ENCODE measurements at regions not wholly inside any gene's neighbourhood (a gene's known extent, or its start where the extent isn't known, plus 50 kb on each side); places are given as distances from the start of the nearest gene placed in this dataset.
A peak's percentile ranks its signal among the peaks of the same experiment; 100 is the strongest.

DNA sequence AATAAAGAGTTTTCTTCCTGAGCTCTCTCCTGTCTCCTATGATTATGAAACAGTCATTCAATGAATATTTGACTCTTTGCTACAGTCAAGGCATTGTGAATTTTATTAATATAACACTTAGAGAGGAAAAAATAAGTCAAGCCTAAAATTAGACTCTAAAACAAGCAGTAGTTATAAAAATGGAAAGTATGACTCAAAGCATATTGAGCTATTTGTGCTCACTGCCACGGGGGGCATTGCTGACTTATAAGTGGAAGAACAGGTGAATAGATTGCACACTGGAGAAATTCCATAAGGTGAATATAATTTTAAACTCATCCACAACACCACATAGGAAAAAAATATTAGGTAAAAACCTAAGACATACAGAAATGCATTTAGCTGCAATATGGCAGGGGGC is 87.7 kb upstream of the CCDC196 start:
- Histone ChIP-seq H3K4me1 (ENCODE audit: control insufficient read depth, insufficient read depth, low read length) (0 out of 2 replicates have a peak, but pooled peaks cover 5% of the 10 kb centered on the region), H2AFZ (ENCODE audit: control insufficient read depth, low read depth, low read length) (no peak overlapping the region), H3K4me3 (no peak overlapping the region), H3K9me3 (replicated peaks; ENCODE audit: control insufficient read depth, insufficient read depth, low read length) (no peaks in the 10 kb centered on the region), H3K27ac (ENCODE audit: control insufficient read depth, insufficient read depth) (no peak overlapping the region), H3K9ac (ENCODE audit: control insufficient read depth, insufficient read depth, low read length) (no peak overlapping the region), H3K27me3 (replicated peaks in 1 of 2; ENCODE audit: control insufficient read depth in 2 of 2, insufficient read depth in 2 of 2, low read length in 1 of 2) (no peaks in the 10 kb centered on the region), H3K4me2 (ENCODE audit: control insufficient read depth, insufficient read depth) (no peak overlapping the region), H3K36me3 (ENCODE audit: control insufficient read depth in 2 of 2, insufficient read depth in 2 of 2, low read length in 1 of 2) (no peaks in the 10 kb centered on the region), H4K20me1 (ENCODE audit: control insufficient read depth, insufficient read depth) (no peaks in the 10 kb centered on the region), H3K79me2 (ENCODE audit: control insufficient read depth, insufficient read depth, low read length) (no peaks in the 10 kb centered on the region)
- ChIA-PET SMC1A (ENCODE audit: uncharacterized antibody, unreplicated experiment) (interaction anchor here (0.9 kb wide), 2 partner anchors 39 to 49 kb away, joined by 3 to 4 read pairs; no protein-coding TSS in a partner anchor), RAD21 (ENCODE audit: unreplicated experiment) (interaction anchor here (0.6 to 7.7 kb wide), 2 partner anchors 39 to 109 kb away, joined by 3 to 76 read pairs; no protein-coding TSS in a partner anchor), CTCF (interaction anchor here (1.0 to 8.2 kb wide), 4 partner anchors 31 to 151 kb away, joined by 3 to 119 read pairs (median 4); no protein-coding TSS in a partner anchor), POLR2A (no interaction called here)
- intact Hi-C loops (cut with micrococcal nuclease; ENCODE audit: unreplicated experiment), result no loop called here
- FAIRE-seq, result peak; percentile 13
- no peak for DNase-seq (ENCODE audit: low read depth, low spot score)
- in situ Hi-C loops (cut with MboI), result no loop called here
- WGBS (ENCODE audit: insufficient coverage, insufficient replicate concordance, low lambda C conversion rate, missing lambda C conversion rate), result 0% methylated on average over 1 of the region's 1 CpG
- ATAC-seq, result peak; percentile 23; the same call in 1 of the 3 replicates
- no TSS peak for BruUV-seq (replicated peaks)
- no peak for TF ChIP-seq NR2F1 (conservative IDR thresholded peaks at IDR 0.05)
- TF ChIP-seq STAT1 (conservative IDR thresholded peaks at IDR 0.05), result no peak
- TF ChIP-seq, protein P1, sequence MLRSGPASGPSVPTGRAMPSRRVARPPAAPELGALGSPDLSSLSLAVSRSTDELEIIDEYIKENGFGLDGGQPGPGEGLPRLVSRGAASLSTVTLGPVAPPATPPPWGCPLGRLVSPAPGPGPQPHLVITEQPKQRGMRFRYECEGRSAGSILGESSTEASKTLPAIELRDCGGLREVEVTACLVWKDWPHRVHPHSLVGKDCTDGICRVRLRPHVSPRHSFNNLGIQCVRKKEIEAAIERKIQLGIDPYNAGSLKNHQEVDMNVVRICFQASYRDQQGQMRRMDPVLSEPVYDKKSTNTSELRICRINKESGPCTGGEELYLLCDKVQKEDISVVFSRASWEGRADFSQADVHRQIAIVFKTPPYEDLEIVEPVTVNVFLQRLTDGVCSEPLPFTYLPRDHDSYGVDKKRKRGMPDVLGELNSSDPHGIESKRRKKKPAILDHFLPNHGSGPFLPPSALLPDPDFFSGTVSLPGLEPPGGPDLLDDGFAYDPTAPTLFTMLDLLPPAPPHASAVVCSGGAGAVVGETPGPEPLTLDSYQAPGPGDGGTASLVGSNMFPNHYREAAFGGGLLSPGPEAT (IDR thresholded peaks at IDR 0.05; ENCODE audit: low read depth), result no peak
- no peak for TF ChIP-seq ZBTB11 (CRISPR knock-in tag; IDR thresholded peaks at IDR 0.05)
- TF ChIP-seq MEF2B (IDR thresholded peaks at IDR 0.05; ENCODE audit: partially characterized antibody, poor library complexity, severe bottlenecking), result peak; percentile 29
- no peak for TF ChIP-seq REST (IDR thresholded peaks at IDR 0.05; ENCODE audit: low read depth, low read length)
- no peak for TF ChIP-seq ASH2L (IDR thresholded peaks at IDR 0.05; ENCODE audit: borderline replicate concordance, low read depth)
- peak; percentile 71 for TF ChIP-seq JUNB (IDR thresholded peaks at IDR 0.05)
- no peak for TF ChIP-seq HDGF (IDR thresholded peaks at IDR 0.05)
- TF ChIP-seq SMC3 (IDR thresholded peaks at IDR 0.05; ENCODE audit: borderline replicate concordance, low read length), result no peak
- TF ChIP-seq POLR2AphosphoS5 (IDR thresholded peaks at IDR 0.05; ENCODE audit: low read length), result no peak
- TF ChIP-seq ZNF24 (IDR thresholded peaks at IDR 0.05), result no peak
- peak; percentile 59; the same call in 1 of the 2 replicates for TF ChIP-seq FOXM1 (IDR thresholded peaks at IDR 0.05; ENCODE audit: low read depth, low read length)
- TF ChIP-seq, protein P2, sequence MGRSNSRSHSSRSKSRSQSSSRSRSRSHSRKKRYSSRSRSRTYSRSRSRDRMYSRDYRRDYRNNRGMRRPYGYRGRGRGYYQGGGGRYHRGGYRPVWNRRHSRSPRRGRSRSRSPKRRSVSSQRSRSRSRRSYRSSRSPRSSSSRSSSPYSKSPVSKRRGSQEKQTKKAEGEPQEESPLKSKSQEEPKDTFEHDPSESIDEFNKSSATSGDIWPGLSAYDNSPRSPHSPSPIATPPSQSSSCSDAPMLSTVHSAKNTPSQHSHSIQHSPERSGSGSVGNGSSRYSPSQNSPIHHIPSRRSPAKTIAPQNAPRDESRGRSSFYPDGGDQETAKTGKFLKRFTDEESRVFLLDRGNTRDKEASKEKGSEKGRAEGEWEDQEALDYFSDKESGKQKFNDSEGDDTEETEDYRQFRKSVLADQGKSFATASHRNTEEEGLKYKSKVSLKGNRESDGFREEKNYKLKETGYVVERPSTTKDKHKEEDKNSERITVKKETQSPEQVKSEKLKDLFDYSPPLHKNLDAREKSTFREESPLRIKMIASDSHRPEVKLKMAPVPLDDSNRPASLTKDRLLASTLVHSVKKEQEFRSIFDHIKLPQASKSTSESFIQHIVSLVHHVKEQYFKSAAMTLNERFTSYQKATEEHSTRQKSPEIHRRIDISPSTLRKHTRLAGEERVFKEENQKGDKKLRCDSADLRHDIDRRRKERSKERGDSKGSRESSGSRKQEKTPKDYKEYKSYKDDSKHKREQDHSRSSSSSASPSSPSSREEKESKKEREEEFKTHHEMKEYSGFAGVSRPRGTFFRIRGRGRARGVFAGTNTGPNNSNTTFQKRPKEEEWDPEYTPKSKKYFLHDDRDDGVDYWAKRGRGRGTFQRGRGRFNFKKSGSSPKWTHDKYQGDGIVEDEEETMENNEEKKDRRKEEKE (IDR thresholded peaks at IDR 0.05), result no peak

Data from GM12878 (cell line).